PC-9 (cell line): ENCODE measurements at regions not wholly inside any gene's neighbourhood (a gene's known extent, or its start where the extent isn't known, plus 50 kb on each side); places are given as distances from the start of the nearest gene placed in this dataset.

Experiments used
- BruUV-seq: library from RNA; stranded (reverse); fragments of 400-500 nt; replicated peaks from 2 replicates; lab custom pipeline; 2021; lab: Mats Ljungman, UMichigan
- CTCF ChIA-PET: fragments of 300-600 bp; sonication (Branson Sonifier 250); formaldehyde crosslinking; loops from one replicate; lab custom pipeline; 2022; ENCODE audit warnings: antibody characterized with exemption; lab: Charles Lee
- POLR2A ChIA-PET: fragments of 300-600 bp; sonication (Branson Sonifier 250); formaldehyde crosslinking; loops from one replicate; lab custom pipeline; 2022; ENCODE audit warnings: antibody characterized with exemption; ENCODE audit not compliant: unreplicated experiment; lab: Charles Lee
- DNase-seq, 2 experiments: peaks; one replicate each; pipeline versions ENCODE4 v3.0.0 to v3.0.0-alpha.2; 2015 to 2022; ENCODE audit warnings: mixed read lengths in 1 of 2
- H2AFZ ChIP-seq: fragments of 200-600 bp; sonication (generic); 2 replicates; pipeline ENCODE4 v1.8.1; 2017; ENCODE audit warnings: antibody characterized with exemption
- H3F3A ChIP-seq: fragments of 200-600 bp; sonication (generic); 2 replicates; pipeline ENCODE4 v1.8.1; 2017; ENCODE audit warnings: antibody characterized with exemption, mild to moderate bottlenecking, low read depth; ENCODE audit not compliant: insufficient read depth
- H3K27ac ChIP-seq: fragments of 200-600 bp; sonication (generic); 2 replicates; pipeline ENCODE4 v1.6.1; 2016; ENCODE audit warnings: mixed run types
- H3K27me3 ChIP-seq: fragments of 200-600 bp; sonication (generic); 2 replicates; pipeline ENCODE4 v1.6.1; 2016; ENCODE audit warnings: low read depth, mixed run types; ENCODE audit not compliant: insufficient read depth
- H3K36me3 ChIP-seq: fragments of 200-600 bp; sonication (generic); 2 replicates; pipeline ENCODE4 v1.6.1; 2016; ENCODE audit warnings: low read depth, mixed run types
- H3K4me1 ChIP-seq: fragments of 200-600 bp; sonication (generic); replicated peaks from 2 replicates; pipeline ENCODE4 v1.6.1; 2016; ENCODE audit warnings: mixed run types; ENCODE audit not compliant: insufficient read depth
- H3K4me2 ChIP-seq: fragments of 200-600 bp; sonication (generic); 2 replicates; pipeline ENCODE4 v1.6.1; 2017; ENCODE audit warnings: mixed run types
- H3K4me3 ChIP-seq: fragments of 200-600 bp; sonication (generic); 2 replicates; pipeline ENCODE4 v1.6.1; 2016; ENCODE audit warnings: mixed run types
- H3K79me2 ChIP-seq: fragments of 200-600 bp; sonication (generic); 2 replicates; pipeline ENCODE4 v1.6.1; 2017; ENCODE audit warnings: low read depth, mixed run types
- H3K9me2 ChIP-seq: fragments of 200-600 bp; sonication (generic); 2 replicates; pipeline ENCODE4 v1.8.1; 2017; ENCODE audit warnings: mild to moderate bottlenecking; ENCODE audit not compliant: insufficient read depth
- H3K9me3 ChIP-seq: fragments of 200-600 bp; sonication (generic); 2 replicates; pipeline ENCODE4 v1.8.1; 2016; ENCODE audit warnings: low read depth; ENCODE audit not compliant: insufficient read depth
- H4K20me1 ChIP-seq: fragments of 200-600 bp; sonication (generic); 2 replicates; pipeline ENCODE4 v1.8.1; 2017; ENCODE audit not compliant: insufficient read depth
- EZH2 ChIP-seq: fragments of 200-600 bp; sonication (generic); IDR thresholded peaks from 2 replicates; pipeline ENCODE4 v1.8.0; 2017; ENCODE audit warnings: antibody characterized with exemption, low read depth
- intact Hi-C: fragments of 100-400 bp; cut with micrococcal nuclease; formaldehyde crosslinking; loops from one replicate; pipeline ENCODE4 v1.10.0; 2022; ENCODE audit not compliant: unreplicated experiment
- TF ChIP-seq, protein P1 (sequence below): fragments of 200-600 bp; sonication (generic); conservative IDR thresholded peaks from 2 replicates; pipeline ENCODE4 v1.6.1; 2017; ENCODE audit warnings: mixed run types, antibody characterized with exemption, mild to moderate bottlenecking, moderate library complexity

DNA sequence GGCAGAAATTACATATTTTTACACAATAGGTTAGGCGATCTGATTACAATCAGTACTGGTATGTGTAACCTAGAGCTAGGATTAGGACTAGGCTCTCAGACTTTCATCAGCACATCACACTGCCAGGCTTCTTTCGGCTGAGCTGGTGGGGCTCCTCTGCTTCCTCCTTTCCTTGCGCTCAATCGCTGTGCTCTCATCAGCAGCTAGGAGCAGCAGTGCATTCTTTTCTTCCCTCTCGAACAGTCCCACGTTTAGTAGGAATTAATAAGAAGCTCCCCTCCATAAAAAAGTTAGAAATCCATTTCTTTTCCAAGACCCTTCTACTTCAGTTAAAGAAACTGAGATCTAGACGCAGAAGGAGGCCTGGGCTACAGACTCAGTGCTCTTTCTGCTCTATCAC is 350.4 kb downstream of the SPRY1 start:
- DNase-seq = no peak
- POLR2A ChIA-PET = no interaction called here
- H3K27me3 ChIP-seq = no peaks in the 10 kb centered on the region
- BruUV-seq = no TSS peak
- H3K27ac ChIP-seq = no peak overlapping the region
- H3K9me3 ChIP-seq = no peaks in the 10 kb centered on the region
- H4K20me1 ChIP-seq = no peaks in the 10 kb centered on the region
- H2AFZ ChIP-seq = no peak overlapping the region
- intact Hi-C loops = loop anchor here (10.0 kb wide), 1 partner anchor 72 kb away; no protein-coding TSS in a partner anchor
- H3K4me3 ChIP-seq = no peak overlapping the region
- no peaks in the 10 kb centered on the region for H3F3A ChIP-seq
- H3K36me3 ChIP-seq = no peaks in the 10 kb centered on the region
- H3K4me2 ChIP-seq = no peak overlapping the region
- peaks cover 7% of the 10 kb centered on the region; the same call in 1 of the 2 replicates for H3K4me1 ChIP-seq
- no peaks in the 10 kb centered on the region for H3K79me2 ChIP-seq
- CTCF ChIA-PET = no interaction called here
- H3K9me2 ChIP-seq = 0 out of 2 replicates have a peak, but pooled peaks cover 3% of the 10 kb centered on the region
- TF ChIP-seq EZH2 = no peak
- TF ChIP-seq, protein P1, sequence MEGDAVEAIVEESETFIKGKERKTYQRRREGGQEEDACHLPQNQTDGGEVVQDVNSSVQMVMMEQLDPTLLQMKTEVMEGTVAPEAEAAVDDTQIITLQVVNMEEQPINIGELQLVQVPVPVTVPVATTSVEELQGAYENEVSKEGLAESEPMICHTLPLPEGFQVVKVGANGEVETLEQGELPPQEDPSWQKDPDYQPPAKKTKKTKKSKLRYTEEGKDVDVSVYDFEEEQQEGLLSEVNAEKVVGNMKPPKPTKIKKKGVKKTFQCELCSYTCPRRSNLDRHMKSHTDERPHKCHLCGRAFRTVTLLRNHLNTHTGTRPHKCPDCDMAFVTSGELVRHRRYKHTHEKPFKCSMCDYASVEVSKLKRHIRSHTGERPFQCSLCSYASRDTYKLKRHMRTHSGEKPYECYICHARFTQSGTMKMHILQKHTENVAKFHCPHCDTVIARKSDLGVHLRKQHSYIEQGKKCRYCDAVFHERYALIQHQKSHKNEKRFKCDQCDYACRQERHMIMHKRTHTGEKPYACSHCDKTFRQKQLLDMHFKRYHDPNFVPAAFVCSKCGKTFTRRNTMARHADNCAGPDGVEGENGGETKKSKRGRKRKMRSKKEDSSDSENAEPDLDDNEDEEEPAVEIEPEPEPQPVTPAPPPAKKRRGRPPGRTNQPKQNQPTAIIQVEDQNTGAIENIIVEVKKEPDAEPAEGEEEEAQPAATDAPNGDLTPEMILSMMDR = no peak

DNA sequence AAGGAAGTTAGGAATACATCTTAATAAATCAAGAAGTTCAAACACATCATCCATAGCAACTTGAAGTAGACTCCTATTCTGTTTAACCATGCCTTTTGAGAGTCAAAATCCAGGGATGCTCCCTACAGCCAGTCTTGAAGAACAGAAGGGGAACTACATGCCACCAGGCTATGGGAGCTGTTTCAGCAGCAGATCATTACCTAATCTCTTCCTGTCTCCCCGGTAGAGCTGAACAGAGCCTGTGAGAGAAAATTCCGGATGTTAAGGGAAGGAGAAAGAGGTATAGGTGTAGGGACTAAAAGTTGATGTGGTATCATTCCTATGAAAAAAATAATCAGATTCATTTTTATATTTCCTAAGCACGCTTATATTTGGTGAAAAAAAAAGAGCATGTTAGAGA is 352.2 kb downstream of the SPRY1 start:
- H3K27ac ChIP-seq = no peak overlapping the region
- TF ChIP-seq, protein P1 = no peak
- no peak for TF ChIP-seq EZH2
- no peak for DNase-seq
- ChIA-PET POLR2A (no interaction called here), CTCF (no interaction called here)
- H3K36me3 ChIP-seq = no peaks in the 10 kb centered on the region
- peaks cover 7% of the 10 kb centered on the region; the same call in 1 of the 2 replicates for H3K4me1 ChIP-seq
- intact Hi-C loops = loop anchor here (10.0 kb wide), 1 partner anchor 74 kb away; no protein-coding TSS in a partner anchor
- H2AFZ ChIP-seq = no peak overlapping the region
- 0 out of 2 replicates have a peak, but pooled peaks cover 3% of the 10 kb centered on the region for H3K9me2 ChIP-seq
- no peak overlapping the region for H3K4me2 ChIP-seq
- H3K4me3 ChIP-seq = no peak overlapping the region
- no peaks in the 10 kb centered on the region for H3K27me3 ChIP-seq
- no peaks in the 10 kb centered on the region for H4K20me1 ChIP-seq
- no peaks in the 10 kb centered on the region for H3F3A ChIP-seq
- no peaks in the 10 kb centered on the region for H3K79me2 ChIP-seq
- no peaks in the 10 kb centered on the region for H3K9me3 ChIP-seq
- no TSS peak for BruUV-seq

DNA sequence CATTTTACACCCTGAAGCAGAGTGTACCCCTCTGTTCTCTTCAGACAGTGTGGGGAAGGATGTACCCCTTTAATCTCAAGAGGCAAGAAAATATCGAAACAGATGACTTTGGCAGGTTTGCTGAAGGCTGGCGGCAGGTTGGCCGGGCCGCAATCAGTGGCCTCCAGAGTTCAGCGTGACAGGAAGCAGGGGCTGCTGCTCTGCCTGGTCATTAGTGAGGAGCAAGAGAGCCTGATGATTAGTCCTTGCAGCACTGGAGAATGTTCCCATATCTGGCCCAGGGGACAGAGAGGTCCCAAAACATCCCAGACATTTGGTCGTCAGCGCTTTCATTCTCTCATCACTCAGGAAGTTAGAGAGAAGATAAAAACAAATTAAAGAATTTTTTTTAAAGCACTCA is 352.8 kb downstream of the SPRY1 start:
- POLR2A ChIA-PET = no interaction called here
- no peaks in the 10 kb centered on the region for H3F3A ChIP-seq
- H2AFZ ChIP-seq = no peak overlapping the region
- H3K4me2 ChIP-seq = no peak overlapping the region
- BruUV-seq = no TSS peak
- no peaks in the 10 kb centered on the region for H3K79me2 ChIP-seq
- H4K20me1 ChIP-seq = no peaks in the 10 kb centered on the region
- no peak overlapping the region for H3K4me3 ChIP-seq
- peaks cover 7% of the 10 kb centered on the region; the same call in 1 of the 2 replicates for H3K4me1 ChIP-seq
- H3K9me3 ChIP-seq = no peaks in the 10 kb centered on the region
- H3K36me3 ChIP-seq = no peaks in the 10 kb centered on the region
- TF ChIP-seq EZH2 = no peak
- TF ChIP-seq, protein P1 = no peak
- DNase-seq = no peak
- H3K9me2 ChIP-seq = 0 out of 2 replicates have a peak, but pooled peaks cover 3% of the 10 kb centered on the region
- H3K27ac ChIP-seq = no peak overlapping the region
- intact Hi-C loops = loop anchor here (10.0 kb wide), 1 partner anchor 75 kb away; no protein-coding TSS in a partner anchor
- no peaks in the 10 kb centered on the region for H3K27me3 ChIP-seq
- CTCF ChIA-PET = no interaction called here
